GM19438 (cell line): ENCODE measurements at regions not wholly inside any gene's neighbourhood (a gene's known extent, or its start where the extent isn't known, plus 50 kb on each side); places are given as distances from the start of the nearest gene placed in this dataset.
"Not testable (repeated sequence)": the region's sequence is repeated elsewhere in the genome, so short reads cannot be mapped to it uniquely, and the experiment has no call there.

Experiments
- ATAC-seq: cut with Tn5 transposase; IDR thresholded peaks from one replicate; pipeline ENCODE4 v1.9.1; 2021; ENCODE audit warnings: low read depth; ENCODE audit not compliant: unreplicated experiment

- ATAC-seq: no peak
Measured at GRCh38 chr5:163692091-163692490, 186.7 kb downstream of the MAT2B start.

GRCh38 chr5:163695830-163696578 is 190.6 kb downstream of the MAT2B start:
- ATAC-seq: peak; percentile 86

- ATAC-seq: no peak
Measured at GRCh38 chr5:163696579-163696887, 191.1 kb downstream of the MAT2B start.

- no peak for ATAC-seq
Measured at GRCh38 chr5:163706053-163706771, 200.8 kb downstream of the MAT2B start.

- no peak for ATAC-seq
Measured at GRCh38 chr5:163712011-163712410, 206.6 kb downstream of the MAT2B start.

GRCh38 chr5:163718272-163718671 is 212.9 kb downstream of the MAT2B start:
- ATAC-seq: no peak

- no peak for ATAC-seq
Measured at GRCh38 chr5:163724305-163724704, 218.9 kb downstream of the MAT2B start.

GRCh38 chr5:163727028-163727427 is 221.6 kb downstream of the MAT2B start:
- ATAC-seq: no peak

GRCh38 chr5:163730206-163730756 is 224.9 kb downstream of the MAT2B start:
- ATAC-seq: no peak

GRCh38 chr5:163731256-163731655 is 225.8 kb downstream of the MAT2B start:
- ATAC-seq: no peak

GRCh38 chr5:163735069-163735468 is 229.7 kb downstream of the MAT2B start:
- no peak for ATAC-seq

GRCh38 chr5:163747586-163747985 is 242.2 kb downstream of the MAT2B start:
- no peak for ATAC-seq

GRCh38 chr5:163748934-163749333 is 243.5 kb downstream of the MAT2B start:
- ATAC-seq: no peak

- not testable (repeated sequence) for ATAC-seq
Measured at GRCh38 chr5:163750415-163750814, 245.0 kb downstream of the MAT2B start.

GRCh38 chr5:163755505-163755904 is 250.1 kb downstream of the MAT2B start:
- no peak for ATAC-seq

GRCh38 chr5:163756170-163756569 is 250.8 kb downstream of the MAT2B start:
- ATAC-seq: no peak

GRCh38 chr5:163757344-163757743 is 251.9 kb downstream of the MAT2B start:
- no peak for ATAC-seq

- no peak for ATAC-seq
Measured at GRCh38 chr5:163758283-163758711, 252.9 kb downstream of the MAT2B start.

GRCh38 chr5:163759000-163759704 is 253.7 kb downstream of the MAT2B start:
- no peak for ATAC-seq

GRCh38 chr5:163760498-163760897 is 255.1 kb downstream of the MAT2B start:
- no peak for ATAC-seq

- no peak for ATAC-seq
Measured at GRCh38 chr5:163766936-163767670, 261.7 kb downstream of the MAT2B start.
